Spinal cord (tissue), 9 donors: ENCODE measurements at regions not wholly inside any gene's neighbourhood (a gene's known extent, or its start where the extent isn't known, plus 50 kb on each side); places are given as distances from the start of the nearest gene placed in this dataset.
A peak's percentile ranks its signal among the peaks of the same experiment; 100 is the strongest.
"Not testable (repeated sequence)": the region's sequence is repeated elsewhere in the genome, so short reads cannot be mapped to it uniquely, and the experiment has no call there.

Source experiments
- DNase-seq, 6 donors: peaks; one replicate each; pipeline versions ENCODE4 v3.0.0 to v3.0.0-alpha.2; 2013 to 2015; ENCODE audit warnings: low spot score in 6 of 6, low read depth in 4 of 6
- H3K27ac ChIP-seq: one replicate; pipeline ENCODE4 v1.5.1; 2013; ENCODE audit warnings: low read depth, low read length, control low read depth
- H3K27me3 ChIP-seq: one replicate; pipeline ENCODE4 v1.6.1; 2013; ENCODE audit warnings: low read length; ENCODE audit not compliant: control insufficient read depth, insufficient read depth
- H3K36me3 ChIP-seq: one replicate; pipeline ENCODE4 v1.6.1; 2013; ENCODE audit warnings: low read length; ENCODE audit not compliant: control insufficient read depth, insufficient read depth
- H3K4me1 ChIP-seq: one replicate; pipeline ENCODE4 v1.6.1; 2013; ENCODE audit warnings: low read length; ENCODE audit not compliant: control insufficient read depth, insufficient read depth
- H3K4me3 ChIP-seq: one replicate; pipeline ENCODE4 v1.5.1; 2013; ENCODE audit warnings: low read depth, low read length, control low read depth
- H3K9me3 ChIP-seq: one replicate; pipeline ENCODE4 v1.6.1; 2013; ENCODE audit warnings: low read length; ENCODE audit not compliant: control insufficient read depth, insufficient read depth
- WGBS: methylation state at CpG from one replicate; pipeline ENCODE4 v1.1.5; 2013; ENCODE audit warnings: missing lambda C conversion rate; ENCODE audit not compliant: insufficient coverage; 5-methylcytosine and 5-hydroxymethylcytosine counted together
- donor health status: healthy.

- Histone ChIP-seq H3K27ac (no peak overlapping the region), H3K36me3 (no peaks in the 10 kb centered on the region), H3K4me3 (no peak overlapping the region), H3K4me1 (peaks cover 14% of the 10 kb centered on the region), H3K27me3 (no peaks in the 10 kb centered on the region), H3K9me3 (no peaks in the 10 kb centered on the region)
- 86% methylated on average over 3 of the region's 3 CpGs for WGBS
- no peak for DNase-seq
Measured at GRCh38 chr13:44312131-44312530, 61.5 kb upstream of the SERP2 start.

- H3K4me1 ChIP-seq, result peaks cover 14% of the 10 kb centered on the region
- DNase-seq, result no peak
Measured at GRCh38 chr13:44312834-44313551, 60.6 kb upstream of the SERP2 start.

GRCh38 chr13:44313674-44314073 lies 60.0 kb upstream of the SERP2 start:
- H3K27me3 ChIP-seq, result no peaks in the 10 kb centered on the region
- peaks cover 14% of the 10 kb centered on the region for H3K4me1 ChIP-seq
- H3K27ac ChIP-seq, result no peak overlapping the region
- WGBS, result 100% methylated on average over 1 of the region's 2 CpGs
- DNase-seq, result no peak
- H3K4me3 ChIP-seq, result no peak overlapping the region
- no peaks in the 10 kb centered on the region for H3K36me3 ChIP-seq
- H3K9me3 ChIP-seq, result no peaks in the 10 kb centered on the region

More at GRCh38 chr13:44312834-44313551, 60.6 kb upstream of the SERP2 start:
- H3K9me3 ChIP-seq, result no peaks in the 10 kb centered on the region
- 100% methylated on average over 1 of the region's 2 CpGs for WGBS
- H3K27ac ChIP-seq, result no peak overlapping the region
- H3K4me3 ChIP-seq, result no peak overlapping the region
- H3K27me3 ChIP-seq, result no peaks in the 10 kb centered on the region
- no peaks in the 10 kb centered on the region for H3K36me3 ChIP-seq

GRCh38 chr13:44314160-44314559 lies 59.5 kb upstream of the SERP2 start:
- DNase-seq, H3K4me3 ChIP-seq, H3K36me3 ChIP-seq, H3K9me3 ChIP-seq, H3K27me3 ChIP-seq, H3K27ac ChIP-seq: not testable (repeated sequence)
- WGBS, result 90% methylated on average over 2 of the region's 4 CpGs
- H3K4me1 ChIP-seq, result peaks cover 14% of the 10 kb centered on the region

- no peak for DNase-seq
- no CpG with 5 or more reads among the region's 5 CpGs for WGBS
- no peaks in the 10 kb centered on the region for H3K9me3 ChIP-seq
- H3K27me3 ChIP-seq, result no peaks in the 10 kb centered on the region
- H3K36me3 ChIP-seq, result no peaks in the 10 kb centered on the region
- no peaks in the 10 kb centered on the region for H3K4me1 ChIP-seq
- no peak overlapping the region for H3K27ac ChIP-seq
- no peak overlapping the region for H3K4me3 ChIP-seq
Measured at GRCh38 chr13:44317752-44318151, 55.9 kb upstream of the SERP2 start.

GRCh38 chr13:44318161-44318560 lies 55.5 kb upstream of the SERP2 start:
- Histone ChIP-seq H3K4me1 (no peaks in the 10 kb centered on the region), H3K27ac (no peak overlapping the region), H3K9me3 (no peaks in the 10 kb centered on the region), H3K27me3 (no peaks in the 10 kb centered on the region), H3K4me3 (no peak overlapping the region), H3K36me3 (no peaks in the 10 kb centered on the region)
- WGBS, result 30% methylated on average over 1 of the region's 3 CpGs
- peak in 2 of 6 donors; percentile 64 to 77 for DNase-seq

- DNase-seq, result no peak
- Histone ChIP-seq H3K4me3 (no peak overlapping the region), H3K4me1 (no peaks in the 10 kb centered on the region), H3K27ac (no peak overlapping the region), H3K9me3 (no peaks in the 10 kb centered on the region), H3K27me3 (no peaks in the 10 kb centered on the region), H3K36me3 (no peaks in the 10 kb centered on the region)
Measured at GRCh38 chr13:44320611-44321010, 53.0 kb upstream of the SERP2 start.

- 88% methylated on average over 1 of the region's 2 CpGs for WGBS
- Histone ChIP-seq H3K4me3 (no peak overlapping the region), H3K4me1 (no peaks in the 10 kb centered on the region)
Measured at GRCh38 chr13:44321961-44322360, 51.7 kb upstream of the SERP2 start.

GRCh38 chr13:44322928-44323327 lies 50.7 kb upstream of the SERP2 start:
- Histone ChIP-seq H3K9me3 (no peaks in the 10 kb centered on the region), H3K27ac (no peak overlapping the region), H3K36me3 (no peaks in the 10 kb centered on the region), H3K27me3 (no peaks in the 10 kb centered on the region), H3K4me1 (no peaks in the 10 kb centered on the region), H3K4me3 (no peak overlapping the region)
- DNase-seq, result no peak
- 100% methylated on average over 2 of the region's 2 CpGs for WGBS

More at GRCh38 chr13:44321961-44322360, 51.7 kb upstream of the SERP2 start:
- no peak overlapping the region for H3K27ac ChIP-seq
- no peaks in the 10 kb centered on the region for H3K36me3 ChIP-seq
- DNase-seq, result no peak
- H3K27me3 ChIP-seq, result no peaks in the 10 kb centered on the region
- H3K9me3 ChIP-seq, result no peaks in the 10 kb centered on the region

GRCh38 chr13:44323754-44324153 lies 49.9 kb upstream of the SERP2 start:
- Histone ChIP-seq H3K9me3 (no peaks in the 10 kb centered on the region), H3K27ac (no peak overlapping the region), H3K4me1 (no peaks in the 10 kb centered on the region), H3K36me3 (no peaks in the 10 kb centered on the region), H3K27me3 (no peaks in the 10 kb centered on the region), H3K4me3 (no peak overlapping the region)
- no peak for DNase-seq
- WGBS, result 100% methylated on average over 1 of the region's 1 CpG
